Tibial nerve (tissue), 4 donors: ENCODE measurements at regions not wholly inside any gene's neighbourhood (a gene's known extent, or its start where the extent isn't known, plus 50 kb on each side); places are given as distances from the start of the nearest gene placed in this dataset.

Experiments used
- CTCF ChIP-seq, 5 experiments: fragments of 200-600 bp in 3 of 5; fragments of 450-650 bp in 2 of 5; sonication (generic) in 3 of 5; IDR thresholded peaks; one replicate each; pipeline ENCODE4 v1.5.1; 2016 to 2019; ENCODE audit warnings: antibody characterized with exemption in 5 of 5, mild to moderate bottlenecking in 3 of 5, moderate library complexity in 2 of 5
- EP300 ChIP-seq, 2 donors: sonication (generic); formaldehyde crosslinking; IDR thresholded peaks; one replicate each; pipeline ENCODE4 v1.6.1; 2017; ENCODE audit warnings: antibody characterized with exemption in 2 of 2, mild to moderate bottlenecking in 1 of 2
- POLR2A ChIP-seq, 2 donors: fragments of 450-650 bp; IDR thresholded peaks; one replicate each; pipeline ENCODE4 v1.6.1; 2017; ENCODE audit warnings: antibody characterized with exemption in 2 of 2, mild to moderate bottlenecking in 2 of 2, moderate library complexity in 2 of 2

GRCh38 chr14:105889666-105890473 lies 363.5 kb downstream of the TMEM121 start:
- TF ChIP-seq CTCF (IDR thresholded peaks at IDR 0.05) (no peak), POLR2A (IDR thresholded peaks at IDR 0.05) (no peak), EP300 (IDR thresholded peaks at IDR 0.05) (no peak)
